Left cardiac atrium (tissue), 4 donors: ENCODE measurements at regions not wholly inside any gene's neighbourhood (a gene's known extent, or its start where the extent isn't known, plus 50 kb on each side); places are given as distances from the start of the nearest gene placed in this dataset.
"Not testable (repeated sequence)": the region's sequence is repeated elsewhere in the genome, so short reads cannot be mapped to it uniquely, and the experiment has no call there.

Experiments
- ATAC-seq, 2 donors: fragments of 200-7000 bp; cut with Tn5 transposase; one replicate each; pipeline ENCODE4 v1.9.1; 2020; ENCODE audit warnings: mild to moderate bottlenecking in 2 of 2, moderate library complexity in 2 of 2
- DNase-seq: peaks from one replicate; pipeline ENCODE4 v3.0.0-alpha.2; 2020
- intact Hi-C, 2 donors: fragments of 100-400 bp; cut with DNase I; formaldehyde crosslinking; loops; one replicate each; pipeline versions ENCODE4 v1.14.1 to v1.15.1; 2022 to 2023
- donor health status: DM: no; HTN: yes; CAD: no.
- donor health status: DM: no; HTN: yes; CAD: no; lungs with severe emphysema.
- donor health status: DM: yes; HTN: yes; CAD: no.
- donor health status: Dilated cardiomyopathy.

GRCh38 chr2:224101820-224102630 lies 62.9 kb upstream of the SERPINE2 start:
- ATAC-seq = peak in 1 of 2 donors; percentile 85
- intact Hi-C loops = no loop called here
- DNase-seq = peak; percentile 41

GRCh38 chr2:224099861-224100643 lies 61.0 kb upstream of the SERPINE2 start:
- ATAC-seq (no peak), DNase-seq (no peak)
- intact Hi-C loops = no loop called here

GRCh38 chr2:224098481-224099230 lies 59.6 kb upstream of the SERPINE2 start:
- peak in 1 of 2 donors; percentile 68 for ATAC-seq
- peak; percentile 29 for DNase-seq
- intact Hi-C loops = no loop called here

GRCh38 chr2:224094413-224094812 lies 55.3 kb upstream of the SERPINE2 start:
- DNase-seq (no peak), ATAC-seq (no peak)
- intact Hi-C loops = no loop called here

GRCh38 chr2:224091671-224092070 lies 52.6 kb upstream of the SERPINE2 start:
- DNase-seq = not testable (repeated sequence)

GRCh38 chr2:224089606-224090005 lies 50.5 kb upstream of the SERPINE2 start:
- intact Hi-C loops, DNase-seq, ATAC-seq: not testable (repeated sequence)

More at GRCh38 chr2:224091671-224092070, 52.6 kb upstream of the SERPINE2 start:
- intact Hi-C loops, ATAC-seq: not testable (repeated sequence)
